ENCODE measurements at regions not wholly inside any gene's neighbourhood (a gene's known extent, or its start where the extent isn't known, plus 50 kb on each side); places are given as distances from the start of the nearest gene placed in this dataset.

GRCh38 chr2:183564726-183565125 lies 440.5 kb downstream of the NUP35 start:
- in situ Hi-C loops (cut with HindIII; ENCODE audit: low sequenced_read_pairs) = no loop called here
- TF ChIP-seq CTCF (IDR thresholded peaks at IDR 0.05; ENCODE audit: low read depth, low read length) = no peak
- peak; percentile 15 for DNase-seq (ENCODE audit: low read depth, low spot score)
- H3K4me3 ChIP-seq (ENCODE audit: low read depth, low read length) = no peak overlapping the region

GRCh38 chr2:183575481-183575880 lies 451.2 kb downstream of the NUP35 start:
- DNase-seq (ENCODE audit: low read depth, low spot score) = no peak
- in situ Hi-C loops (cut with HindIII; ENCODE audit: low sequenced_read_pairs) = no loop called here
- no peak for TF ChIP-seq CTCF (IDR thresholded peaks at IDR 0.05; ENCODE audit: low read depth, low read length)
- no peak overlapping the region for H3K4me3 ChIP-seq (ENCODE audit: low read depth, low read length)

- H3K4me3 ChIP-seq (ENCODE audit: low read depth, low read length) = no peak overlapping the region
- TF ChIP-seq CTCF (IDR thresholded peaks at IDR 0.05; ENCODE audit: low read depth, low read length) = no peak
- in situ Hi-C loops (cut with HindIII; ENCODE audit: low sequenced_read_pairs) = no loop called here
- DNase-seq (ENCODE audit: low read depth, low spot score) = no peak
Measured at GRCh38 chr2:183579686-183580085, 455.4 kb downstream of the NUP35 start.

- no peak overlapping the region for H3K4me3 ChIP-seq (ENCODE audit: low read depth, low read length)
Measured at GRCh38 chr2:183592271-183592670, 468.0 kb downstream of the NUP35 start.

GRCh38 chr2:183594150-183594549 lies 469.9 kb downstream of the NUP35 start:
- no peak overlapping the region for H3K4me3 ChIP-seq (ENCODE audit: low read depth, low read length)
- no peak for DNase-seq (ENCODE audit: low read depth, low spot score)
- TF ChIP-seq CTCF (IDR thresholded peaks at IDR 0.05; ENCODE audit: low read depth, low read length) = no peak
- in situ Hi-C loops (cut with HindIII; ENCODE audit: low sequenced_read_pairs) = no loop called here

More at GRCh38 chr2:183592271-183592670, 468.0 kb downstream of the NUP35 start:
- in situ Hi-C loops (cut with HindIII; ENCODE audit: low sequenced_read_pairs) = no loop called here
- TF ChIP-seq CTCF (IDR thresholded peaks at IDR 0.05; ENCODE audit: low read depth, low read length) = no peak
- DNase-seq (ENCODE audit: low read depth, low spot score) = no peak

GRCh38 chr2:183597841-183598240 lies 473.6 kb downstream of the NUP35 start:
- in situ Hi-C loops (cut with HindIII; ENCODE audit: low sequenced_read_pairs) = no loop called here

More at GRCh38 chr2:183597841-183598240, 473.6 kb downstream of the NUP35 start:
- no peak overlapping the region for H3K4me3 ChIP-seq (ENCODE audit: low read depth, low read length)
- no peak for DNase-seq (ENCODE audit: low read depth, low spot score)
- TF ChIP-seq CTCF (IDR thresholded peaks at IDR 0.05; ENCODE audit: low read depth, low read length) = no peak
